ENCODE measurements at regions not wholly inside any gene's neighbourhood (a gene's known extent, or its start where the extent isn't known, plus 50 kb on each side); places are given as distances from the start of the nearest gene placed in this dataset.

- no peak overlapping the region for H3K14ac ChIP-seq (replicated peaks; ENCODE audit: low read depth, low read length)
- dilution Hi-C loops (cut with HindIII; ENCODE audit: low sequenced_read_pairs, unreplicated experiment): no loop called here
- no peak overlapping the region for H3K4me3 ChIP-seq (ENCODE audit: insufficient read depth, low read depth, low read length)
- no TSS peak for BruUV-seq (replicated peaks)
- H3K4me2 ChIP-seq (ENCODE audit: low read depth, low read length): no peak overlapping the region
- H3K9me1 ChIP-seq (ENCODE audit: insufficient read depth, low read length): no peaks in the 10 kb centered on the region
- no peak overlapping the region for H3K27ac ChIP-seq (ENCODE audit: insufficient read depth, low read length)
- no peaks in the 10 kb centered on the region for H3K4me1 ChIP-seq (ENCODE audit: control insufficient read depth, insufficient read depth, low read length)
- ATAC-seq (ENCODE audit: low read depth): no peak
- H2BK5ac ChIP-seq (ENCODE audit: low read depth, low read length, poor library complexity, severe bottlenecking): no peak overlapping the region
- no peaks in the 10 kb centered on the region for H3K79me1 ChIP-seq (ENCODE audit: low read depth in 1 of 2, low read length in 2 of 2)
- H2BK20ac ChIP-seq (ENCODE audit: low read depth, low read length): no peak overlapping the region
- DNase-seq: no peak
- WGBS, 2 experiments (ENCODE audit: extremely low coverage in 2 of 2, insufficient read length in 1 of 2): no CpG with 5 or more reads among the region's 4 CpGs
- H2BK15ac ChIP-seq (ENCODE audit: low read depth, low read length): no peak overlapping the region
- H3K27me3 ChIP-seq (ENCODE audit: control insufficient read depth, insufficient read depth, low read length): no peaks in the 10 kb centered on the region
- H3K36me3 ChIP-seq (ENCODE audit: control insufficient read depth, insufficient read depth, low read length): no peaks in the 10 kb centered on the region
- ChIA-PET POLR2A (ENCODE audit: unreplicated experiment) (no interaction called here), CTCF (no interaction called here)
- no peak overlapping the region for H3K18ac ChIP-seq (ENCODE audit: low read depth, low read length)
- H4K5ac ChIP-seq (ENCODE audit: low read depth, low read length): no peak overlapping the region
- no peak overlapping the region for H3K9ac ChIP-seq (ENCODE audit: low read depth, low read length)
- intact Hi-C loops (cut with micrococcal nuclease): no loop called here
- no peak for TF ChIP-seq NFE2L2 (IDR thresholded peaks at IDR 0.05; ENCODE audit: low read depth, low read length)
- no peak for TF ChIP-seq CHD1 (IDR thresholded peaks at IDR 0.05; ENCODE audit: low read depth, low read length)
- no peak for TF ChIP-seq USF2 (IDR thresholded peaks at IDR 0.05; ENCODE audit: low read depth, low read length)
- no peak for TF ChIP-seq SMC3 (IDR thresholded peaks at IDR 0.05; ENCODE audit: low read depth, low read length)
- TF ChIP-seq MAFK (IDR thresholded peaks at IDR 0.05; ENCODE audit: low read depth, low read length): no peak
- no peak for TF ChIP-seq POLR2A (IDR thresholded peaks at IDR 0.05; ENCODE audit: low read depth, low read length)
- TF ChIP-seq MAZ (IDR thresholded peaks at IDR 0.05; ENCODE audit: borderline replicate concordance, low read depth, low read length): no peak
- TF ChIP-seq ELK1 (IDR thresholded peaks at IDR 0.05; ENCODE audit: borderline replicate concordance, low read depth, low read length): no peak
- TF ChIP-seq BHLHE40 (IDR thresholded peaks at IDR 0.05; ENCODE audit: low read depth, low read length): no peak
- no peak overlapping the region for H4K91ac ChIP-seq (ENCODE audit: insufficient read depth, low read depth, low read length)
- in situ Hi-C loops (cut with MboI; ENCODE audit: low sequenced_read_pairs): no loop called here
- no peak overlapping the region for H3K56ac ChIP-seq (ENCODE audit: extremely low read depth, insufficient read depth, low read length)
- no peaks in the 10 kb centered on the region for H3K9me3 ChIP-seq (ENCODE audit: control insufficient read depth, insufficient read depth, low read length)
- no peak overlapping the region for H3K23ac ChIP-seq (ENCODE audit: low read depth, low read length)
- H2AFZ ChIP-seq (replicated peaks; ENCODE audit: low read length, poor library complexity): no peak overlapping the region
- H4K20me1 ChIP-seq (ENCODE audit: insufficient read depth, low read length): no peaks in the 10 kb centered on the region
- no peak overlapping the region for H4K8ac ChIP-seq (ENCODE audit: low read depth in 2 of 2, low read length in 2 of 2)
- H2AK5ac ChIP-seq (ENCODE audit: low read depth, low read length): no peak overlapping the region
- H2BK120ac ChIP-seq (ENCODE audit: low read depth, low read length): no peak overlapping the region
- H3K4ac ChIP-seq (ENCODE audit: low read depth, low read length): no peak overlapping the region
- no peak overlapping the region for H2AK9ac ChIP-seq (replicated peaks; ENCODE audit: low read depth, low read length, poor library complexity)
Measured at GRCh38 chrX:46279214-46279924, 265.9 kb downstream of the ZNF674 start.

Measured in IMR-90 (cell line).